ENCODE measurements at regions not wholly inside any gene's neighbourhood (a gene's known extent, or its start where the extent isn't known, plus 50 kb on each side); places are given as distances from the start of the nearest gene placed in this dataset.
A peak's percentile ranks its signal among the peaks of the same experiment; 100 is the strongest.
"Not testable (repeated sequence)": the region's sequence is repeated elsewhere in the genome, so short reads cannot be mapped to it uniquely, and the experiment has no call there.

GRCh38 chr3:88291486-88291885 lies 141.7 kb downstream of the C3orf38 start:
- DNase-seq (ENCODE audit: low spot score): no peak

GRCh38 chr3:88298189-88298588 lies 148.4 kb downstream of the C3orf38 start:
- no peak for DNase-seq (ENCODE audit: low spot score)

GRCh38 chr3:88301273-88301995 lies 151.7 kb downstream of the C3orf38 start:
- no peak for DNase-seq (ENCODE audit: low spot score)

- no peak for DNase-seq (ENCODE audit: low spot score)
Measured at GRCh38 chr3:88301996-88302393, 152.2 kb downstream of the C3orf38 start.

- DNase-seq (ENCODE audit: low spot score): not testable (repeated sequence)
Measured at GRCh38 chr3:88303331-88303904, 153.7 kb downstream of the C3orf38 start.

- no peak for DNase-seq (ENCODE audit: low spot score)
Measured at GRCh38 chr3:88307666-88308065, 157.9 kb downstream of the C3orf38 start.

GRCh38 chr3:88311826-88312225 lies 162.1 kb downstream of the C3orf38 start:
- no peak for DNase-seq (ENCODE audit: low spot score)

- DNase-seq (ENCODE audit: low spot score): no peak
Measured at GRCh38 chr3:88312256-88312655, 162.5 kb downstream of the C3orf38 start.

- DNase-seq (ENCODE audit: low spot score): no peak
Measured at GRCh38 chr3:88318067-88318466, 168.3 kb downstream of the C3orf38 start.

- no peak for DNase-seq (ENCODE audit: low spot score)
Measured at GRCh38 chr3:88321363-88322050, 171.7 kb downstream of the C3orf38 start.

- DNase-seq (ENCODE audit: low spot score): no peak
Measured at GRCh38 chr3:88324788-88325187, 175.0 kb downstream of the C3orf38 start.

GRCh38 chr3:88334187-88334868 lies 184.6 kb downstream of the C3orf38 start:
- DNase-seq (ENCODE audit: low spot score): no peak

GRCh38 chr3:88336894-88337293 lies 187.1 kb downstream of the C3orf38 start:
- no peak for DNase-seq (ENCODE audit: low spot score)

- DNase-seq (ENCODE audit: low spot score): no peak
Measured at GRCh38 chr3:88343264-88343663, 193.5 kb downstream of the C3orf38 start.

GRCh38 chr3:88346643-88347042 lies 196.9 kb downstream of the C3orf38 start:
- DNase-seq (ENCODE audit: low spot score): no peak

GRCh38 chr3:88362428-88362827 lies 212.7 kb downstream of the C3orf38 start:
- DNase-seq (ENCODE audit: low spot score): no peak

GRCh38 chr3:88364926-88365325 lies 215.2 kb downstream of the C3orf38 start:
- DNase-seq (ENCODE audit: low spot score): no peak

GRCh38 chr3:88369337-88369736 lies 219.6 kb downstream of the C3orf38 start:
- DNase-seq (ENCODE audit: low spot score): no peak

- DNase-seq (ENCODE audit: low spot score): peak; percentile 2
Measured at GRCh38 chr3:88369767-88370166, 220.0 kb downstream of the C3orf38 start.

- no peak for DNase-seq (ENCODE audit: low spot score)
Measured at GRCh38 chr3:88385090-88385489, 235.3 kb downstream of the C3orf38 start.

- no peak for DNase-seq (ENCODE audit: low spot score)
Measured at GRCh38 chr3:88398581-88398980, 248.8 kb downstream of the C3orf38 start.

GRCh38 chr3:88403319-88403718 lies 253.6 kb downstream of the C3orf38 start:
- DNase-seq (ENCODE audit: low spot score): no peak

- DNase-seq (ENCODE audit: low spot score): no peak
Measured at GRCh38 chr3:88408097-88408496, 258.3 kb downstream of the C3orf38 start.

All from pons (tissue), 1 donor.